Endodermal cell (in vitro differentiated cells): ENCODE measurements at regions not wholly inside any gene's neighbourhood (a gene's known extent, or its start where the extent isn't known, plus 50 kb on each side); places are given as distances from the start of the nearest gene placed in this dataset.

Experiments used
- DNase-seq: peaks from one replicate; pipeline ENCODE4 v3.0.0-alpha.2; 2017
- H3K27ac ChIP-seq: 2 replicates; pipeline ENCODE4 v1.5.1; 2013; ENCODE audit warnings: mild to moderate bottlenecking, low read depth, low read length, moderate library complexity
- H3K27me3 ChIP-seq: 2 replicates; pipeline ENCODE4 v1.6.1; 2013; ENCODE audit warnings: mild to moderate bottlenecking, low read length, moderate library complexity; ENCODE audit not compliant: insufficient read depth, control insufficient read depth, poor library complexity, severe bottlenecking
- H3K36me3 ChIP-seq: 2 replicates; pipeline ENCODE4 v1.7.0; 2013; ENCODE audit warnings: mild to moderate bottlenecking, low read length, moderate library complexity; ENCODE audit not compliant: control insufficient read depth, insufficient read depth
- H3K4me1 ChIP-seq: one replicate; pipeline ENCODE4 v1.7.0; 2013; ENCODE audit warnings: low read length; ENCODE audit not compliant: control insufficient read depth, insufficient read depth
- H3K4me3 ChIP-seq: 2 replicates; pipeline ENCODE4 v1.5.1; 2013; ENCODE audit warnings: mild to moderate bottlenecking, low read length, moderate library complexity
- H3K9ac ChIP-seq: 2 replicates; pipeline ENCODE4 v1.6.1; 2013; ENCODE audit warnings: mild to moderate bottlenecking, low read length, moderate library complexity; ENCODE audit not compliant: poor library complexity, severe bottlenecking; ENCODE audit errors: extremely low read depth
- H3K9me3 ChIP-seq: 2 replicates; pipeline ENCODE4 v1.6.1; 2013; ENCODE audit warnings: mild to moderate bottlenecking, low read length, moderate library complexity; ENCODE audit not compliant: control insufficient read depth
- H3K27ac Mint-ChIP-seq: 2 replicates; pipeline ENCODE4 v1.8.0; 2020; ENCODE audit warnings: mixed read lengths
- H3K27me3 Mint-ChIP-seq: 2 replicates; pipeline ENCODE4 v1.8.0; 2021; ENCODE audit warnings: mild to moderate bottlenecking, mixed read lengths; ENCODE audit not compliant: insufficient read depth
- H3K36me3 Mint-ChIP-seq: 2 replicates; pipeline ENCODE4 v1.8.0; 2020; ENCODE audit warnings: low read depth, mixed read lengths
- H3K4me1 Mint-ChIP-seq: 2 replicates; pipeline ENCODE4 v1.8.0; 2020; ENCODE audit warnings: mixed read lengths
- H3K4me3 Mint-ChIP-seq: 2 replicates; pipeline ENCODE4 v1.8.0; 2020; ENCODE audit warnings: mild to moderate bottlenecking, moderate library complexity, mixed read lengths
- H3K9me3 Mint-ChIP-seq: 2 replicates; pipeline ENCODE4 v1.8.0; 2020; ENCODE audit warnings: mild to moderate bottlenecking, mixed read lengths
- WGBS, 2 experiments: methylation state at CpG; one replicate each; pipeline versions ENCODE4 v1.1.5 to v1.1.7; 2013; ENCODE audit warnings: missing lambda C conversion rate in 2 of 2, mixed read lengths in 1 of 2; ENCODE audit not compliant: insufficient coverage in 1 of 2, insufficient read length in 1 of 2; 5-methylcytosine and 5-hydroxymethylcytosine counted together
- TF ChIP-seq, protein P1 (sequence below): fragments of 200-600 bp; sonication (generic); conservative IDR thresholded peaks from 2 replicates; pipeline ENCODE4 v1.5.0; 2021; ENCODE audit warnings: antibody characterized with exemption, mild to moderate bottlenecking

DNA sequence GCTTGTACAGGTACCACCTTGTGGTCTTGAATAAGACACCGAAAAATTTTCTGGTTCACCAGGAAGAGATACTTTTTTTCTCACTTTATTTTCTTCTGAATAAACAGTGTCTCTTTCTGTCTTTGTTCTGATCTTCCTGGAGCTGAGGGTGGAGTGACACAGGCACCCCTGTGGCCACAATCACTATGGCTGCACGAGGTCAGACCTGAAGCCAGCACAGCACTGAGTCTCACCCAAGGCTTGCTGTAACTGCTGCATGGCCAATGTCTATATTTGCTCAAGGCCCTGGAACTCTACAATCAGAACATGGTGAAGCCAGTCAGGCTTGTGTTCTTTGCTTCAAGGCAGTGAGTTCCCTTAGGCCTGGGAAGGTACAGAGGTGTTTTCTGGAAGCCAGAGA lies 87.2 kb downstream of the GPR174 start:
- H3K9me3 ChIP-seq = no peaks in the 10 kb centered on the region
- no peak overlapping the region for H3K27ac ChIP-seq
- Mint-ChIP-seq H3K4me3 (no peak overlapping the region), H3K9me3 (peaks cover 40% of the 10 kb centered on the region), H3K36me3 (no peaks in the 10 kb centered on the region), H3K27me3 (no peaks in the 10 kb centered on the region), H3K27ac (no peak overlapping the region), H3K4me1 (no peaks in the 10 kb centered on the region)
- no peak overlapping the region for H3K9ac ChIP-seq
- no peaks in the 10 kb centered on the region for H3K27me3 ChIP-seq
- DNase-seq = no peak
- 80% methylated on average over 2 of the region's 2 CpGs; no CpG with 5 or more reads in 1 of the 2 experiments for WGBS, 2 experiments
- H3K4me3 ChIP-seq = no peak overlapping the region
- no peaks in the 10 kb centered on the region for H3K4me1 ChIP-seq
- no peaks in the 10 kb centered on the region for H3K36me3 ChIP-seq
- TF ChIP-seq, protein P1, sequence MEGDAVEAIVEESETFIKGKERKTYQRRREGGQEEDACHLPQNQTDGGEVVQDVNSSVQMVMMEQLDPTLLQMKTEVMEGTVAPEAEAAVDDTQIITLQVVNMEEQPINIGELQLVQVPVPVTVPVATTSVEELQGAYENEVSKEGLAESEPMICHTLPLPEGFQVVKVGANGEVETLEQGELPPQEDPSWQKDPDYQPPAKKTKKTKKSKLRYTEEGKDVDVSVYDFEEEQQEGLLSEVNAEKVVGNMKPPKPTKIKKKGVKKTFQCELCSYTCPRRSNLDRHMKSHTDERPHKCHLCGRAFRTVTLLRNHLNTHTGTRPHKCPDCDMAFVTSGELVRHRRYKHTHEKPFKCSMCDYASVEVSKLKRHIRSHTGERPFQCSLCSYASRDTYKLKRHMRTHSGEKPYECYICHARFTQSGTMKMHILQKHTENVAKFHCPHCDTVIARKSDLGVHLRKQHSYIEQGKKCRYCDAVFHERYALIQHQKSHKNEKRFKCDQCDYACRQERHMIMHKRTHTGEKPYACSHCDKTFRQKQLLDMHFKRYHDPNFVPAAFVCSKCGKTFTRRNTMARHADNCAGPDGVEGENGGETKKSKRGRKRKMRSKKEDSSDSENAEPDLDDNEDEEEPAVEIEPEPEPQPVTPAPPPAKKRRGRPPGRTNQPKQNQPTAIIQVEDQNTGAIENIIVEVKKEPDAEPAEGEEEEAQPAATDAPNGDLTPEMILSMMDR = no peak
